Sigmoid colon (tissue), 6 donors: ENCODE measurements at regions not wholly inside any gene's neighbourhood (a gene's known extent, or its start where the extent isn't known, plus 50 kb on each side); places are given as distances from the start of the nearest gene placed in this dataset.

ENCODE experiments used
- DNase-seq: peaks from one replicate; pipeline ENCODE4 v3.0.0-alpha.2; 2019
- H3K27ac ChIP-seq, 4 donors: fragments of 200-600 bp; sonication (generic); one replicate each; pipeline ENCODE4 v1.5.1; 2016 to 2019; ENCODE audit warnings: mild to moderate bottlenecking in 1 of 4
- H3K27me3 ChIP-seq, 3 donors: fragments of 200-600 bp; sonication (generic); one replicate each; pipeline ENCODE4 v1.5.1; 2019; ENCODE audit warnings: mild to moderate bottlenecking in 1 of 3
- H3K36me3 ChIP-seq, 4 donors: fragments of 200-600 bp; sonication (generic); one replicate each; pipeline ENCODE4 v1.5.1; 2016 to 2019
- H3K4me1 ChIP-seq, 4 donors: fragments of 200-600 bp; sonication (generic); one replicate each; pipeline ENCODE4 v1.5.1; 2017 to 2019
- H3K4me3 ChIP-seq, 4 donors: fragments of 200-600 bp; sonication (generic); one replicate each; pipeline ENCODE4 v1.5.1; 2017 to 2019; ENCODE audit warnings: mild to moderate bottlenecking in 2 of 4, moderate library complexity in 1 of 4
- H3K9me3 ChIP-seq, 4 donors: fragments of 200-600 bp in 3 of 4; sonication (generic) in 3 of 4; one replicate each; pipeline versions ENCODE4 v1.5.1 to v1.6.1; 2013 to 2019
- EP300 ChIP-seq, 4 donors: sonication (generic); formaldehyde crosslinking; IDR thresholded peaks; one replicate each; pipeline ENCODE4 v1.6.1; 2017; ENCODE audit warnings: antibody characterized with exemption in 4 of 4
- POLR2A ChIP-seq, 2 donors: fragments of 450-650 bp; IDR thresholded peaks; one replicate each; pipeline ENCODE4 v1.6.1; 2016; ENCODE audit warnings: antibody characterized with exemption in 2 of 2, mild to moderate bottlenecking in 2 of 2, moderate library complexity in 2 of 2
- POLR2AphosphoS5 ChIP-seq, 4 donors: sonication (generic); formaldehyde crosslinking; IDR thresholded peaks; one replicate each; pipeline ENCODE4 v1.6.1; 2017; ENCODE audit warnings: antibody characterized with exemption in 4 of 4
- WGBS, 2 donors: extraction: QIAGEN DNeasy Blood & Tissue Kit; methylation state at CpG; one replicate each; pipeline ENCODE4 v1.1.7; 2013; 5-methylcytosine and 5-hydroxymethylcytosine counted together
- intact Hi-C: fragments of 100-400 bp; cut with DNase I; formaldehyde crosslinking; loops from one replicate; pipeline ENCODE4 v1.15.1; 2023
- TF ChIP-seq, protein P1 (sequence below), 4 experiments: fragments of 450-650 bp in 3 of 4; fragments of 200-600 bp in 1 of 4; IDR thresholded peaks; one replicate each; pipeline ENCODE4 v1.5.1; 2016 to 2019; ENCODE audit warnings: antibody characterized with exemption in 4 of 4, mild to moderate bottlenecking in 3 of 4, moderate library complexity in 2 of 4
- donor health status: healthy with polysubstance abuse.
- donor health status: healthy.

DNA sequence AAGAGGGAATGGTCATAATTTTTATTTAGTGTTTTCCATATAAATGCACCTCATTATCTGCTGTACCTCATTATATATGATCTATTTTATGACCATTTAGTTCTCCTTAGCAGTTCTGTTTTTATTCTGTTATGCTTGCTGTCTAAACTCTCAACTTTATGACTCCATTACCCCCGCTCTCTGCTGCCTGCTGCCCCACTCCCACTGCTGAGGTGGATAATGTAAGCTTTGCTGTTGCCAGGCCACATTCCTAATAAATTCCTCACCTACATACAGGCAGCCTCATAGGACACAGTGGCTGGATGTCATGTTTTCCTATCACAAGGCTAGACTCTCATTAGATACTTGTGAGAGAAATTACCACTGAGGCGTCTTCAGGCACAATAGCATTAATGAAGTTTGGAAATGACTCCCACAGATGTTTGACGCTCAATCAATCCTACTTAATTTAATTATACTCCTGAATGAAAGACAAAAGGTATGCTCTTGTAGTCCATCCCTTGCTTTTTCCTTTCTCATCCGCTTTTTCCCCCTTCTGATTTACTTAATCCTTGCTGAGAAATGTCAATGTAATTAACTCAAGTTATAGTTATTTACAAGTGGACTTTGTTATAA lies 497.5 kb upstream of the IGFBP7 start:
- Histone ChIP-seq H3K4me3 (no peak overlapping the region), H3K9me3 (no peaks in the 10 kb centered on the region), H3K4me1 (peaks cover 0 to 11% (median 7%) of the 10 kb centered on the region in 4 donors), H3K27me3 (no peaks in the 10 kb centered on the region), H3K36me3 (no peaks in the 10 kb centered on the region), H3K27ac (no peak overlapping the region)
- no peak for TF ChIP-seq POLR2AphosphoS5 (IDR thresholded peaks at IDR 0.05)
- TF ChIP-seq POLR2A (IDR thresholded peaks at IDR 0.05): no peak
- no peak for TF ChIP-seq EP300 (IDR thresholded peaks at IDR 0.05)
- TF ChIP-seq, protein P1, sequence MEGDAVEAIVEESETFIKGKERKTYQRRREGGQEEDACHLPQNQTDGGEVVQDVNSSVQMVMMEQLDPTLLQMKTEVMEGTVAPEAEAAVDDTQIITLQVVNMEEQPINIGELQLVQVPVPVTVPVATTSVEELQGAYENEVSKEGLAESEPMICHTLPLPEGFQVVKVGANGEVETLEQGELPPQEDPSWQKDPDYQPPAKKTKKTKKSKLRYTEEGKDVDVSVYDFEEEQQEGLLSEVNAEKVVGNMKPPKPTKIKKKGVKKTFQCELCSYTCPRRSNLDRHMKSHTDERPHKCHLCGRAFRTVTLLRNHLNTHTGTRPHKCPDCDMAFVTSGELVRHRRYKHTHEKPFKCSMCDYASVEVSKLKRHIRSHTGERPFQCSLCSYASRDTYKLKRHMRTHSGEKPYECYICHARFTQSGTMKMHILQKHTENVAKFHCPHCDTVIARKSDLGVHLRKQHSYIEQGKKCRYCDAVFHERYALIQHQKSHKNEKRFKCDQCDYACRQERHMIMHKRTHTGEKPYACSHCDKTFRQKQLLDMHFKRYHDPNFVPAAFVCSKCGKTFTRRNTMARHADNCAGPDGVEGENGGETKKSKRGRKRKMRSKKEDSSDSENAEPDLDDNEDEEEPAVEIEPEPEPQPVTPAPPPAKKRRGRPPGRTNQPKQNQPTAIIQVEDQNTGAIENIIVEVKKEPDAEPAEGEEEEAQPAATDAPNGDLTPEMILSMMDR (IDR thresholded peaks at IDR 0.05): no peak
- WGBS, 2 donors: 84 to 91% methylated on average over 4 of the region's 4 CpGs
- no peak for DNase-seq
- intact Hi-C loops: no loop called here

DNA sequence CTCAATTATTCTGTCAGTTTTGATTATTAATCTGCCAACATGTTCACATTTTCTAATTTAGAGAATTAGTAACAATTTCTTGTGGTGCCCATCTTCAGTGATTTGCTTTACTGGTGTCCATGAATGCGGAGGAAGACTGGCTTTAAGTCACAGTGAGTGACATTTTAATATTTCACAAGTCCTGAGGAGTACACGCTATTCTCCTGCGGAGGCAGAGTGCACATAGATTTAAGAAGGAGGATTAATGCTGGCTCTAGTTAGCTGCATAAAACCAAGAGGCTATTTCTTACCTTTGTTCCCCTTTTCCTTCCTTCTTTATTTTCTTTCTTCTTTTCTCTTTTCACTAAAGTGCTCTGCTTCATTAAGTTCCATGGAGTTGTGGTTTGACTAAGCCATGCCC lies 495.2 kb upstream of the IGFBP7 start:
- Histone ChIP-seq H3K36me3 (no peaks in the 10 kb centered on the region), H3K27ac (no peak overlapping the region), H3K4me3 (no peak overlapping the region), H3K9me3 (no peaks in the 10 kb centered on the region), H3K27me3 (no peaks in the 10 kb centered on the region), H3K4me1 (peaks cover 0 to 11% (median 7%) of the 10 kb centered on the region in 4 donors)
- TF ChIP-seq POLR2A (IDR thresholded peaks at IDR 0.05) (no peak), POLR2AphosphoS5 (IDR thresholded peaks at IDR 0.05) (no peak), EP300 (IDR thresholded peaks at IDR 0.05) (no peak)
- TF ChIP-seq, protein P1 (IDR thresholded peaks at IDR 0.05): no peak
- WGBS, 2 donors: 94 to 97% methylated on average over 3 of the region's 3 CpGs
- intact Hi-C loops: no loop called here
- DNase-seq: no peak

DNA sequence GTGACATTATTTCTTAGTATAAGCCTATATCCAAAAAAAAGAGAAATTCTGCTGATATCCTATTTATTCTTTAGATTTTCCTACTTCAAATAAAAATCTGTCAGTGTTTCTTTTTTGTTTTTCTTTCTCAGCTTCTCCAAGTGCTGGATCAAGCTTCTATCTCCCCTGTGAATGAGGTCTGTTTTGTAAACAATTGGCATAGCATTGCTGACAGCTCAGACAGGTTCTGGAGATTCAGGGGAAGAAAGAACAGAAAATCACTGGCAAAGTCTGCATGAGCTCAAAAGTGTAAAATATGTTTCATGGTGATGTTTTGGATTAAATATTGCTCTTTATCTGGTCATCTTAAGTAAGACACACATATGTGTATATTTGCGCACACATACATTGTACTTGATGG lies 492.0 kb upstream of the IGFBP7 start:
- no peak overlapping the region for H3K27ac ChIP-seq
- no peaks in the 10 kb centered on the region for H3K27me3 ChIP-seq
- WGBS, 2 donors: 98 to 100% methylated on average over 1 of the region's 1 CpG
- no peak for DNase-seq
- no peak for TF ChIP-seq POLR2A (IDR thresholded peaks at IDR 0.05)
- no peak for TF ChIP-seq EP300 (IDR thresholded peaks at IDR 0.05)
- TF ChIP-seq, protein P1 (IDR thresholded peaks at IDR 0.05): no peak
- no peak for TF ChIP-seq POLR2AphosphoS5 (IDR thresholded peaks at IDR 0.05)
- no peaks in the 10 kb centered on the region for H3K36me3 ChIP-seq
- H3K4me3 ChIP-seq: no peak overlapping the region
- intact Hi-C loops: no loop called here
- H3K4me1 ChIP-seq: peaks cover 0 to 4% (median 0%) of the 10 kb centered on the region in 4 donors
- no peaks in the 10 kb centered on the region for H3K9me3 ChIP-seq

DNA sequence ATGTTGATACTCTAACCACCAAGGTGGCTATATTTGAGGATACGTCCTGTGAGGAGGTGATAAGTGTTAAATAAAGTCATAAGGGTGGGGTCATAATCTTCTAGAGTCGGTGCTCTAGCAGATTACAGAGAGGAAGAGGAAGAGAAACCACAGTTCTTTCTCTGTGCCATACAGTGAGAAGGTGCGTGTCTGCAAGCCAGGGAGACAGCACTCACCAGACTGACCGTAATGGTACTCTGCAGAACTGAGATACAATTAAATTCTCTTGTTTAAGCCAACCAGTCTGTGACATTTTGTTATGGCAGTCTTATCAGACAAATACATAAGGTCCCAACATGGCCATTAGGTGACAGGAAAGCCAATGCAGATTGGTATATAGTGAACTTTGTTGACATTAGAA lies 480.9 kb upstream of the IGFBP7 start:
- WGBS, 2 donors: 55 to 72% methylated on average over 4 of the region's 4 CpGs
- DNase-seq: no peak
- no peak for TF ChIP-seq EP300 (IDR thresholded peaks at IDR 0.05)
- TF ChIP-seq POLR2A (IDR thresholded peaks at IDR 0.05): no peak
- Histone ChIP-seq H3K27ac (no peak overlapping the region), H3K36me3 (no peaks in the 10 kb centered on the region), H3K27me3 (no peaks in the 10 kb centered on the region), H3K4me3 (no peak overlapping the region), H3K9me3 (no peaks in the 10 kb centered on the region), H3K4me1 (no peaks in the 10 kb centered on the region)
- intact Hi-C loops: no loop called here

DNA sequence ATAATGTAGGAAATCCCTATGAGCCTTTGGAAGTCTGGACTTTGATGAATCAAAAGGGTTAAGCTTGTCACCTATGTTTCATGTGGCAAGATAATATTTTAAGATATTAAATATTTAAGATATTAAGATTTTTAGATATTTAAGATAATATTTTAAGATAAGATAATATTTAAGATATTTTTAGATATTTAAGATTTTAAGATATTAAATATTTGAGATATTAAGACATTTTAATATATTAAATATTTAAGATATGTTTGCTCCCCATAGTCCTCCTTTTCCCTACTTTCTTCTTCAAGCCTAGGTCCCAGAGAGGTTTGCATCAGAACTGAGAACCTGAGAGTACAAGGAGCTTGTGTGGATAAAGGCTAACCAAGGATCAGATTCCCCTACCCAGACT lies 478.4 kb upstream of the IGFBP7 start:
- no peaks in the 10 kb centered on the region for H3K9me3 ChIP-seq
- no peak for TF ChIP-seq POLR2AphosphoS5 (IDR thresholded peaks at IDR 0.05)
- TF ChIP-seq POLR2A (IDR thresholded peaks at IDR 0.05): no peak
- TF ChIP-seq, protein P1 (IDR thresholded peaks at IDR 0.05): no peak
- no peak for TF ChIP-seq EP300 (IDR thresholded peaks at IDR 0.05)
- intact Hi-C loops: no loop called here

More for the DNA sequence above, 478.4 kb upstream of the IGFBP7 start:
- Histone ChIP-seq H3K27me3 (no peaks in the 10 kb centered on the region), H3K27ac (no peak overlapping the region), H3K4me3 (no peak overlapping the region), H3K36me3 (no peaks in the 10 kb centered on the region), H3K4me1 (no peaks in the 10 kb centered on the region)
- no peak for DNase-seq
